HG03432 (cell line): ENCODE measurements at regions not wholly inside any gene's neighbourhood (a gene's known extent, or its start where the extent isn't known, plus 50 kb on each side); places are given as distances from the start of the nearest gene placed in this dataset.

Source experiments
- ATAC-seq: cut with Tn5 transposase; IDR thresholded peaks from one replicate; pipeline ENCODE4 v1.9.1; 2021; ENCODE audit warnings: mild to moderate bottlenecking, moderate library complexity; ENCODE audit not compliant: unreplicated experiment

DNA sequence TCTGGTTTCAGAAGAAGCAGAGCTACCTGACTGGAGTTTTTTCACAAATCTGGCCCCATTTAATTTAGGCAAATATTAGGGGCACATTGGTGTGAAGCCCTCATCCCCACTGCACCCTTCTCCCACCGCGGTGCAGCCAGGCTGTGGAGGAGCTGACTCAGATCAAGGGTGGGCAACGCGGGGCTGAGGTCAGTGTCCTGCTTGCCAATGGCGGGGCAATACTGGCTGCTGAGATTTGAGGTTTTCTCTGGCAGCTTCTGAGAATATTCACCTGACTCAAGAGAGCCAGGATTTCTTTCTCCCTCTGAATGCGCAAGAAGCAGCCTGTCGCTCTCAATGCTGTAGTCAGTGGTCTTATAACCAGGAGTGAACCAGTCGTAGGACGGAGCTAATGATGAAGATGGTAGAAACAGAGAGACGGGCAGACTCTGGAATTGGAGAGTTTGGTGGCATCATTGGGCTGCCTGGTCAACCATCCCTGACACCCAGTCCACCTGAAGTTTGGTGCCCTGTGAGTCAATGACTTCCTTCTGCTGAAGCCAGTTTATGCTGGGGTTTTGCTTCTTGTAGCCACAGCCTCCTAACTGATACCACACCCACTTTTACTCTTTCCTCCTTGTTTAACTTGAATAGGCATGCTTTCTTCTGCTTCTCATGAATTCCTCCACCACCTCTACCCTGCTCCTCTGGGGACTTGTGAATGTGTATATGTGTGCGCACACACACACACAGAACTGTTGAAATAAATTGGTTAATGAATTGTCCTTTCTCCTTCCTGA lies 123.7 kb upstream of the CTBP2 start:
- ATAC-seq = no peak

- no peak for ATAC-seq
Measured at GRCh38 chr10:125283191-125283835, 123.0 kb upstream of the CTBP2 start.

GRCh38 chr10:125281091-125281490 lies 120.7 kb upstream of the CTBP2 start:
- ATAC-seq = no peak

GRCh38 chr10:125276133-125276532 lies 115.8 kb upstream of the CTBP2 start:
- no peak for ATAC-seq

- ATAC-seq = no peak
Measured at GRCh38 chr10:125274961-125275360, 114.6 kb upstream of the CTBP2 start.

GRCh38 chr10:125273023-125273422 lies 112.7 kb upstream of the CTBP2 start:
- no peak for ATAC-seq

DNA sequence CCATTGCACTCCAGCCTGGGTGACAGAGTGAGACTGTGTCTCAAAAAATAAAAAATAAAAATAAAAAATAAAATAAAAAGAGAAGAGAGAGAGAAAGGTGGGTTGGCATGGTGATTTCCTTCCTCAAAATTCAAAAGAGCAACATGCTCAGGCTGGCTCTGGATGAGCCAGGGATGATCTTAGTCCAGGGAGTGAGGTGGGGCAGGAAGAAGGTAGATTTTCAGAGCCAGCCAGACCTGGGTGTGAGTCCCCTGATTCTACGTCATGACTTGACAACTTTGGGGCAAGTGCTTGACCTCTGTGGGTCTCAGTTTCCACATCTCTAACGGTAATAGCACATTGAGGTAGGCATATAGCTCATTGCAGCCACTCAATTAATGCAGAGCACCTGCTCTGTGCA lies 109.4 kb upstream of the CTBP2 start:
- ATAC-seq = no peak

- ATAC-seq = no peak
Measured at GRCh38 chr10:125266966-125267365, 106.6 kb upstream of the CTBP2 start.

GRCh38 chr10:125266541-125266940 lies 106.2 kb upstream of the CTBP2 start:
- ATAC-seq = no peak

- no peak for ATAC-seq
Measured at GRCh38 chr10:125265579-125265955, 105.2 kb upstream of the CTBP2 start.

GRCh38 chr10:125264757-125265578 lies 104.6 kb upstream of the CTBP2 start:
- ATAC-seq = no peak

DNA sequence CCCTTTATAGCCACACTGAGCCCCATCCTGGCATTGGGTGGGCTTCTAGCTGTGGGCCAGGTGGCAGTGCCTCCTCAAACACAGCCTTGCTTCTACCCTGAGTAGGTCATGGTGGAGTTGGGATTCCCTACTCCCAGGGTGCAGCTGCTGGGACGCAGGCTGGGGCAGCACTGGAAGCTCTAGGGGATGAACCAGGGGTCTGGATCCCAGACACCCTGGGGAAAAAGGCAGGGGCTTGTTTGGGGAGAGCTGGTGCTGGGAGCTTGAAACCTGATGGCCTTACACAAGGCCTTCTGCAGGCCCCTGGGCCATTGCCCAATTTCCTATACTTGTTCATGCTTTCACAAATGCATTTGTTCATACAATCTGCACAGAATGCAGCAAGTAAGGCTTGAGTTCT lies 103.7 kb upstream of the CTBP2 start:
- ATAC-seq = no peak

DNA sequence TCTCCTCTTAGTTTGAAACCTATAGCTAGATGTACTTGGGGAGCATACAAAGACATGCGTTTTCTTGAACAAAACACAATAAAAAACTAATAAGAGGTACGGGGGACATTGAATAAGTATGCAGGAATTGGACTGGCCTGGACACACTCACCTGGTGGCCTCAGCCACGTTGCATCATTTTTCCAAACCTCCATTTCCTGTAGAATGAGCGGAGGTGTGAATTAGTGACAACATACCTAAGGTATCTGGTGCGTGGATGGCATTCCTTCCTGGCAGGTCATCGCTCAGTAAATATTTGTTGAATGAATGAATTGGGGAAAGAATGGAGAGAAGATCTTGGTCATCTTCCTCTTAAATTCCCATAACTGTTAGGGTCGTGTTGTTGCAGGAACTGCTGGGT lies 103.2 kb upstream of the CTBP2 start:
- no peak for ATAC-seq

- ATAC-seq = no peak
Measured at GRCh38 chr10:125262920-125263319, 102.6 kb upstream of the CTBP2 start.

DNA sequence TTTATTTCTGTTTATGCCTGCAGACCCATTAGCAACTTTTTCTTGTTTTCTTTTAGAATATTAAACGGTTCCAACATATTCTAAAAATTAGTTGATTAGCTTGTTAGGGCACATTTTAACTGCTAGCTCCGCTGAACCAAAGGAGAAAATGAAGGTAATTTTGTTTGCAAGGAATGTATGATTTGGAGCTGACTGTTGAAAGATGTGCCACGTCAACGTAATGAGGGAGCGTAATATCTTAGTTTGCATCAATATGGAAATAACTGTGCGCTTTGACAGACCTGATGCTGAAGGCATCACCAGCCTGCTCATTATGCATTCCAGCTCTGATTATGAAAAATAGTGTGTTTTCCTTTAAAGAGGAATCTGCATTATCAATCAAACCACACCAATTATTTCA lies 102.0 kb upstream of the CTBP2 start:
- no peak for ATAC-seq

- no peak for ATAC-seq
Measured at GRCh38 chr10:125261491-125262186, 101.3 kb upstream of the CTBP2 start.

DNA sequence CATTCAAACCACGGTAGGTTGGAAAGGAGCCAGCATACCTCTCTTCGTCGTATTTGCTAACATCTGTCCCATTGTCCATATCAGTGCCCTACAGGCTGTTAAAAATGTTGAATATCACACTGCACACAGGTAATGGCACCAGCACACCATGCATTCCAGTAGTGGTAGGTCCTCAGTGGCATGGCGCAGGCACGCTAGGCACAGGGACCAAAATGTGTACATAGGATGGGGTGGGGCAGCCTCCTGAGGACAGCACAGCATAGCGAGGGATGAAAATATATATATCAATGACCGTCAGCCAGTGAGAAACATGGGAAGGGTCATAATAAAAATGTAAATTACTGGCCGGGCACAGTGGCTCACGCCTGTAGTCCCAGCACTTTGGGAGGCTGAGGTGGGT lies 99.9 kb upstream of the CTBP2 start:
- no peak for ATAC-seq

- ATAC-seq = no peak
Measured at GRCh38 chr10:125259651-125260050, 99.3 kb upstream of the CTBP2 start.

DNA sequence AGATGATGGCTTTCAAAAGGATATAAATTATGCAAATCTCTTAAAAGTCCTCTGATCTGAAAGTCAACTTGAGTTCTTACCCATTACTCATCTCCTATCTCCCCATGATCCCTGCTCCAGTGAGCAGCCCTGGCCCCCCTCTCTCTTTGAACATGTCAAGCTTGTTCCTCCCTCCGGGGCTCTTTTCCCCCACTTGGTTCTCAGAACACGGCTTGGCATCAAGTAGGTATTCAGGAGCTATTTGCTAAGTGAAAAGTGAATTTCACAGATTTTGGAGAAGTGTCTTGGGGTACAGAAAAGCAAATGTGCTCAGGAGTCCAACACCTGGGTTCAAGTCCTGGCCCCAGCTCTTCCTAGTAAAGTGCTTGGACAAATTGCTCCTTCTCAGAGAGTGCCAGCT lies 98.3 kb upstream of the CTBP2 start:
- ATAC-seq = no peak

DNA sequence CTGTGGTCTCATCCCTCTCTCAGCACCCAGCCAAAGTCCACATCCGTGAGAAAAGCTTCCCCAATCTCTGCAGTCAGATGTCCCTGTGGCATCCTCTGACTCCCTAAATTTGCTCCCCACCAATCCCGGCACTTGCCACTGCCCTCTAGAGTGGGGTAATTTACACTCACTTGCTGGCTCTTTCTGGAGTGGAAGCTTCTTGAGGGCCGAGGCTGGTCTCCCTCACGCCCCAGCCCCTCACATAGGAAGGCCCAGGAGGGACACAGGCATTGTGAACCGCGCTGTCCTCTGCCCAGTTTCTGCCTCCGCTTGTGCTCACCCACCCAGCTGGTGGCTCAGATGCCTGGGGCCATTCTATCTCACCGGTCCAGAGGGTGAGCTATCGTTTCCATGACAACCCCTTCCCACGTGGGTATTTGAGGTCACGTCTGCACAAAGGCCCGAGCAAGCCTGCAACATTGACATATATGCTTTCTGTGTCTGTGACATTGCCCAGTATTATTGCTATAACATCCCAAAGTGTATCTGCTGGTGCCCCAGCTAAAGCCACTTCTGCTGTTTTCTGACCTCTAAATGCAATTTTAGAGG lies 97.3 kb upstream of the CTBP2 start:
- ATAC-seq = no peak

GRCh38 chr10:125256026-125256425 lies 95.7 kb upstream of the CTBP2 start:
- ATAC-seq = no peak
